ENCODE measurements at regions not wholly inside any gene's neighbourhood (a gene's known extent, or its start where the extent isn't known, plus 50 kb on each side); places are given as distances from the start of the nearest gene placed in this dataset.

DNA sequence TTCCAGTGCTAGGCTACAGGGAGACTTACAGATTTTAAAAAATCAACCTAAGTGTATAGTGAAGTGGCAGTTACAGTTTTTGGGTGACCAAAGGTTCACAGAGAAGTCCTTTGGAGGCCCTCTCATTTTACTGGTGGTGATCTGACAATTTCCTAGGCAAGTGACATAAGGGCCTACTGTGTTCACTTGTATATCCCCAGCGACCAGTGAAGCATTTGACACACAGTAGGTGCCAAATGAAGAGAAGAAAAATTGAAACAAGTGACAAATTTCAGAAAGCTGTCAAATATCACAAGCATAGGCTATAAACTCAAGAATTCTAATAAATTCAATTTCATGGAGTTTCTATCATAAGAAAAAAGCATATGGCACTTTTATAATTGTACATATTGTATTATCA, 89.5 kb downstream of the RPL22L1 start:
- Mint-ChIP-seq H3K27me3 (ENCODE audit: insufficient read depth) (peaks cover 3% of the 10 kb centered on the region), H3K4me3 (no peak overlapping the region), H3K9me3 (no peaks in the 10 kb centered on the region; the same call in 1 of the 2 replicates), H3K4me1 (ENCODE audit: low read depth) (no peaks in the 10 kb centered on the region), H3K27ac (no peak overlapping the region), H3K36me3 (ENCODE audit: low read depth) (peaks cover 7% of the 10 kb centered on the region)
- TF ChIP-seq CTCF (IDR thresholded peaks at IDR 0.05) = no peak
- DNase-seq = no peak

DNA sequence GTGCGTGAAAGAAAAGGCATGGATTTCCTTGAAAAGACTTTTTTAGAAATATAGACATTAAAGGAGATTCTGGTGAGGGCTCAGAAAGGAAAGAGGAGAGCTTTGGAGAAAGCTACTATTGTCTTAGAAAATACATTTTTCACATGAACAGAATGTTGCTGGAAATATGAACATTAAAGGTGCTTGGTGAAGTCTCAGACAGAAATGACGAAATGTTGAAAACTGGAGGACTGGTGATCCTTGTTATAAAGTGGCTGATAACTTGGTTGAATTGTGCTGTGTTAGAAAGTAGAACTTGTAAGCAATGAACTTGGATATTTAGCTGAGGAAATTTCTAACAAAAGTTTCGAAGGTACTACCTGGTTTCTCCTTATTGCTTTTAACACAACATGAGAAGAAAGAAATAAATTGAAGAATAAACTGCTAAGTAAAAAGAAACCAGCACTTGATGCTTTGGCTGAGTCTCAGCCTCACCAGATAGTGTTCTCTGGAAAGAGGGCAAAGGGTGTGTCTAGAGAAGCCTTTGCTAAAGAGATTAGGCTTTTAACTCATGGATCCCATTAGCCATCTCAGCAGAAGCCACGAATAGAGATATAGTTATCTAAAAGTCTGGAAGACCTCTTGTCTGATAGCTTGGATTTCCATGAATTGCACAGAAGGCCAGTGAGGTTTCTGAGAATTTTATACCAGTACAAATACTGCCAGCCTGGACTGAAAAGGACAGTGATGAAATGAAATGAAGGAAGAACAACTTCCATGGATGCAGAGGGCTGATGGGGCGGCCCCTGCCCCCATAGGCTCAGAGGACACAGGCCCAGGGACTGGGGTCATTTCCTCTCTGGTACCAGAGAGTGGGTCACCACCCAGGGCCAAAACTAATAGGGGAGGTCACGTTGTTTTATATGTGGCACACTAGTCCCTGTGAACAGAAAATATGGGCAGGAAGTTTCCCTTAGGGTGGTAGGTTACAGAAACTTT, 91.5 kb downstream of the RPL22L1 start:
- Mint-ChIP-seq H3K9me3 (no peaks in the 10 kb centered on the region; the same call in 1 of the 2 replicates), H3K27ac (no peak overlapping the region), H3K4me3 (no peak overlapping the region), H3K4me1 (ENCODE audit: low read depth) (peaks cover 10% of the 10 kb centered on the region), H3K36me3 (ENCODE audit: low read depth) (peaks cover 7% of the 10 kb centered on the region), H3K27me3 (ENCODE audit: insufficient read depth) (peaks cover 3% of the 10 kb centered on the region)
- no peak for DNase-seq
- TF ChIP-seq CTCF (IDR thresholded peaks at IDR 0.05) = no peak

DNA sequence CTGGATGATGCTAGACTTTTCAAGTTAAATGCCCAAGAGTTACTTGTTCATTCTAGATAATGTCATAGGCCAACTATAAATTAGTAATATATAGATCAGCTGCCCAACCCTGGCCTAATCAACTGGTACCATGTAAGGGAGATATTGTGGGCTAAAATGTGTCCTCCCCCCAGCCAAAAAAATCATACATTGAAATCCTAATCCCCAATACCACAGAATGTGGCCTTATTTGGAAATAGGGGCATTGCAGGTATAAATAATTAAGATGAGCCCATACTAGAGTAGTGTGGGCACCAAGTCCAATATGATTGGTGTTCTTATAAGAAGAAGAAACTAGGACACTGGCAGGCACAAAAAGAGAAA, 92.5 kb downstream of the RPL22L1 start:
- H3K4me3 Mint-ChIP-seq = no peak overlapping the region
- TF ChIP-seq CTCF (IDR thresholded peaks at IDR 0.05) = no peak
- no peak for DNase-seq
- H3K27ac Mint-ChIP-seq = no peak overlapping the region
- H3K27me3 Mint-ChIP-seq (ENCODE audit: insufficient read depth) = no peaks in the 10 kb centered on the region
- peaks cover 15% of the 10 kb centered on the region for H3K4me1 Mint-ChIP-seq (ENCODE audit: low read depth)
- H3K9me3 Mint-ChIP-seq = no peaks in the 10 kb centered on the region; the same call in 1 of the 2 replicates
- H3K36me3 Mint-ChIP-seq (ENCODE audit: low read depth) = peaks cover 7% of the 10 kb centered on the region

DNA sequence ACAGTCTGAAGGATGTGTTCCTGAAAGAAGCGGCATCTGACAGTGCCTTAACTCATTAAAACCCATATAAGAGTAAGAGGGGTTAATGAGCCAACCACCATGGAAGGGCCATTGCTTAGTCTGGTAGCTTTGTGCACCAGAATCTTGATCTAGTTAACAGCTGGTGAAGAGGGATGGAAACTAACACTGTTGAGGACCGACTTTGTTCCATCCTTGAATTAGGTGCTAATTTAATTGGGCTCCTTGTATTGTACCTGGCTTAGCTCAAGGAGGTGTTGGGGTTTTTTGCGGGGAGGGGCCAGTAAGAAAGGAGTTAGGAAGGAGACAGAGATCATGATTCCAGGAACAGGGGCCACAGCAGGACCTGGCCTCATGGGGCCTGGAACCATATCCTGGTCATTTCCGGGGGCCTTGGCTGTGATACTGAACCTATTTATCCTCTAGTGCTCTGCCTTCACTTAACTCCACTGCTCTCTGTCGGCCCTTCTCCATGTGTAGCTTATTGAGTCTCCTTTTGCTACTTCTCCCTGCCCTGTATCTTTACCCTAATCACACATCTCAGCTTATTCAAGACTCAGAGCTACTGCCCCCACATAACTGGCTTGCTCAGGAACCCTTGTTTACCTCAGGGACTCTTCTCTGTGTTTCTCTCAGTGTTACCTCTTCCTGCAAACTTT, 93.0 kb downstream of the RPL22L1 start:
- no peak for TF ChIP-seq CTCF (IDR thresholded peaks at IDR 0.05)
- Mint-ChIP-seq H3K36me3 (ENCODE audit: low read depth) (peaks cover 7% of the 10 kb centered on the region), H3K4me3 (no peak overlapping the region), H3K27ac (no peak overlapping the region), H3K9me3 (no peaks in the 10 kb centered on the region; the same call in 1 of the 2 replicates), H3K4me1 (ENCODE audit: low read depth) (peaks cover 15% of the 10 kb centered on the region), H3K27me3 (ENCODE audit: insufficient read depth) (no peaks in the 10 kb centered on the region)
- DNase-seq = no peak

DNA sequence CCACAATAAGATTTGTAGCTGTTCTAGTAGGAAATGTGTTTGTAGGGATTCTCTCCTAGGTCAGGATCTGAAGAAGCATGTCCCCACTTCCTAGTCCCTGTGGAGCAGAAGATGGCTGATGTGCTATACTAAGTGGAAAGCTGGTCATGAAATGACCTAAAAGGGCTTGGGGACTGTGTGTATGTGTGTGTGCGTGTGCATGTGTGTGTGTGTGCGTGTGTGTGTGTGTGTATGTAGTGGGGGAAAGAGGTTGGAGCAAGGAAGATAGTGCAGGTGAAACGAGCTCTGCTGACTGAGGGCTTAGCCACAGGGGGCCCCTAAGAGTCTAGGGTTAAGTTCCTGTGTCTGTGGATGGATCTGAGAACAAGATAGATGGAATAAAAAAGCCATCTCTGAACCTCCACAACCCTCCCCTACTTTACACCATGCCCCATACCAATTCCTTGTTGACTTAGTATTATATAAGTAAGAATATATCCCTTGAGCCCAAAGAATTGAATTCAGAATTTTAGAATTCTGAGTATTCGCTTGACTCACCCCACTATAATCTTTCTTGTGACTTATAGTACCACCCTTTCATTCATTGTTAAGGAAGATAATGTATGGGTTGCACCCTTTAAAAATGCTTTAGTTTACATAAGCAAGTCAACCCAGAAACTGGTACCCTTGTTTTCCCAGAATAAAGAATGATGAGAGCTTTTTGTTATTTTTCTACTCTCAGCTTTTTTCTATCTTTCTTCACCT, 96.1 kb downstream of the RPL22L1 start:
- peaks cover 17% of the 10 kb centered on the region for H3K4me1 Mint-ChIP-seq (ENCODE audit: low read depth)
- peaks cover 7% of the 10 kb centered on the region for H3K36me3 Mint-ChIP-seq (ENCODE audit: low read depth)
- H3K27me3 Mint-ChIP-seq (ENCODE audit: insufficient read depth) = no peaks in the 10 kb centered on the region
- H3K4me3 Mint-ChIP-seq = no peak overlapping the region
- no peak for TF ChIP-seq CTCF (IDR thresholded peaks at IDR 0.05)
- no peak overlapping the region for H3K27ac Mint-ChIP-seq
- DNase-seq = no peak
- H3K9me3 Mint-ChIP-seq = no peaks in the 10 kb centered on the region; the same call in 1 of the 2 replicates

Data from HFFc6 (cell line).